ENCODE measurements at regions not wholly inside any gene's neighbourhood (a gene's known extent, or its start where the extent isn't known, plus 50 kb on each side); places are given as distances from the start of the nearest gene placed in this dataset.

DNA sequence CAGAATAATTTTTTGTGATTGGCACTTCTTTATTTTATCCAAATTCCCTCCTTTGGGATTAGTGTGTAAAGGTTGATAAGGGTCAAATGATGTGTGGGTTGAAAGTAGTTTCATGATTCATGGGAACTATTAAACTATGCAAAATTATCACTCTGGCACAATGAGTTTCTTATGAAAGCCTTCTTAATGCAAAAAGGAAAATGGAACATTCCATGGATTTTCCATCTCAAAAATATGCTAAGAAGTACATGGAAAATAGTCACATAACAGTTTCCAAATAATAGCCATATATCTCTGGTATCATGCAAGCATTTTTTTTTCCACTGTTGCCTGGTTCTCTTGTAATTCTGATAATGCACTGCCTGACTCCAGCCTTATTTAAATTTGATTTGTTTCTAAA, 639.7 kb downstream of the NR4A2 start:
- no peak for TF ChIP-seq CTCF (IDR thresholded peaks at IDR 0.05)
- no peak for TF ChIP-seq POLR2A (IDR thresholded peaks at IDR 0.05)

Data from right lobe of liver (tissue), 4 donors.